ENCODE measurements at regions not wholly inside any gene's neighbourhood (a gene's known extent, or its start where the extent isn't known, plus 50 kb on each side); places are given as distances from the start of the nearest gene placed in this dataset.

GRCh38 chr1:79711001-79711431 is 704.5 kb upstream of the ADGRL4 start:
- TF ChIP-seq CTCF (IDR thresholded peaks at IDR 0.05; ENCODE audit: low read depth, low read length, missing input control) (no peak), REST (IDR thresholded peaks at IDR 0.05) (no peak)

Data from liver (tissue), 2 donors.